H1 (cell line): ENCODE measurements at regions not wholly inside any gene's neighbourhood (a gene's known extent, or its start where the extent isn't known, plus 50 kb on each side); places are given as distances from the start of the nearest gene placed in this dataset.

Source experiments
- CTCF ChIA-PET: fragments of 300-600 bp; sonication (Branson Sonifier 250); formaldehyde crosslinking; loops from one replicate; lab custom pipeline; 2021; ENCODE audit not compliant: partially characterized antibody; lab: Charles Lee
- POLR2A ChIA-PET: fragments of 300-600 bp; sonication (Branson Sonifier 250); formaldehyde crosslinking; loops from one replicate; lab custom pipeline; 2021; ENCODE audit warnings: inconsistent platforms; ENCODE audit not compliant: partially characterized antibody; lab: Charles Lee
- DNase-seq, 2 experiments: peaks; one replicate each; pipeline versions ENCODE4 v3.0.0 to v3.0.0-alpha.2; 2010 to 2022; ENCODE audit warnings: low spot score in 2 of 2, low read depth in 1 of 2, mixed read lengths in 1 of 2
- FAIRE-seq: peaks from 2 replicates; lab custom pipeline; 2011; peaks lifted over from hg19 to GRCh38; lab: Jason Lieb, UNC
- H2AFZ ChIP-seq: 2 replicates; pipeline ENCODE4 v1.8.1; 2012; ENCODE audit warnings: low read length, inconsistent platforms
- H2AK5ac ChIP-seq: 2 replicates; pipeline ENCODE4 v1.6.1; 2013; ENCODE audit warnings: low read depth, low read length
- H2BK120ac ChIP-seq: replicated peaks from 2 replicates; pipeline ENCODE3; 2013; ENCODE audit warnings: low read depth, low read length, inconsistent platforms
- H2BK12ac ChIP-seq: 2 replicates; pipeline ENCODE4 v1.6.1; 2013; ENCODE audit warnings: low read depth, low read length
- H2BK15ac ChIP-seq: 2 replicates; pipeline ENCODE4 v1.6.1; 2013; ENCODE audit warnings: low read length
- H2BK20ac ChIP-seq: 2 replicates; pipeline ENCODE4 v1.6.1; 2013; ENCODE audit warnings: low read length
- H2BK5ac ChIP-seq: 2 replicates; pipeline ENCODE4 v1.6.1; 2013; ENCODE audit warnings: low read depth, low read length
- H3K14ac ChIP-seq: 2 replicates; pipeline ENCODE4 v1.6.1; 2013; ENCODE audit warnings: inconsistent platforms; ENCODE audit not compliant: insufficient read length
- H3K18ac ChIP-seq: 2 replicates; pipeline ENCODE4 v1.6.1; 2013; ENCODE audit warnings: low read length; ENCODE audit errors: extremely low read depth
- H3K23ac ChIP-seq: 2 replicates; pipeline ENCODE4 v1.6.1; 2013; ENCODE audit warnings: inconsistent platforms; ENCODE audit not compliant: insufficient read length
- H3K23me2 ChIP-seq: 2 replicates; pipeline ENCODE4 v1.6.1; 2013; ENCODE audit warnings: low read depth, low read length
- H3K27ac ChIP-seq: 2 replicates; pipeline ENCODE4 v1.6.1; 2011; ENCODE audit warnings: low read depth, low read length, inconsistent platforms
- H3K27me3 ChIP-seq, 4 experiments: replicated peaks in 1 of 4; 1 replicate in 1 of 4; 2 replicates in 3 of 4; pipeline versions ENCODE4 v1.6.1 to v1.8.1; 2011 to 2013; ENCODE audit warnings: low read length in 3 of 4, mild to moderate bottlenecking in 3 of 4, inconsistent platforms in 2 of 4, mixed read lengths in 2 of 4, moderate library complexity in 1 of 4; ENCODE audit not compliant: control insufficient read depth in 3 of 4, insufficient read depth in 3 of 4; ENCODE audit errors: extremely low read depth in 1 of 4
- H3K36me3 ChIP-seq, 4 experiments: 2 replicates each; pipeline versions ENCODE4 v1.6.1 to v1.8.1; 2011 to 2013; ENCODE audit warnings: mild to moderate bottlenecking in 4 of 4, low read length in 3 of 4, moderate library complexity in 2 of 4, control low read depth in 1 of 4, inconsistent platforms in 1 of 4; ENCODE audit not compliant: insufficient read depth in 4 of 4, control insufficient read depth in 2 of 4
- H3K4ac ChIP-seq: replicated peaks from 2 replicates; pipeline ENCODE3; 2013; ENCODE audit warnings: low read length, low read depth, mixed read lengths, inconsistent platforms; ENCODE audit not compliant: insufficient read length
- H3K4me1 ChIP-seq, 4 experiments: replicated peaks in 1 of 4; 1 replicate in 1 of 4; 2 replicates in 3 of 4; pipeline versions ENCODE4 v1.6.1 to v1.8.1; 2011 to 2013; ENCODE audit warnings: low read length in 3 of 4, inconsistent platforms in 2 of 4, mixed read lengths in 1 of 4; ENCODE audit not compliant: insufficient read depth in 4 of 4, control insufficient read depth in 3 of 4
- H3K4me2 ChIP-seq, 2 experiments: 2 replicates each; pipeline versions ENCODE4 v1.6.1 to v1.8.1; 2011 to 2013; ENCODE audit warnings: low read depth in 2 of 2, low read length in 2 of 2, control low read depth in 1 of 2, inconsistent platforms in 1 of 2, mild to moderate bottlenecking in 1 of 2; ENCODE audit not compliant: insufficient read depth in 1 of 2
- H3K4me3 ChIP-seq, 4 experiments: fragments of 200-600, 300-600 bp in 1 of 4; sonication (generic), shearing (Covaris generic), sonication (Bioruptor Twin) in 1 of 4; 2 replicates each; pipeline versions ENCODE4 v1.5.1 to v1.8.1; 2011 to 2016; ENCODE audit warnings: low read length in 4 of 4, low read depth in 3 of 4, control low read depth in 2 of 4, inconsistent platforms in 2 of 4, mild to moderate bottlenecking in 2 of 4, mixed read lengths in 1 of 4, moderate library complexity in 1 of 4; ENCODE audit not compliant: insufficient read depth in 2 of 4; ENCODE audit errors: extremely low read depth in 1 of 4
- H3K56ac ChIP-seq: replicated peaks from 2 replicates; pipeline ENCODE3; 2013; ENCODE audit warnings: low read depth, mild to moderate bottlenecking, mixed read lengths, low read length, inconsistent platforms; ENCODE audit not compliant: insufficient read length
- H3K79me1 ChIP-seq: 2 replicates; pipeline ENCODE4 v1.6.1; 2013; ENCODE audit warnings: low read depth, low read length, control low read depth
- H3K79me2 ChIP-seq, 2 experiments: 2 replicates each; pipeline versions ENCODE4 v1.6.1 to v1.8.1; 2012 to 2013; ENCODE audit warnings: low read length in 2 of 2, mild to moderate bottlenecking in 2 of 2, inconsistent platforms in 1 of 2; ENCODE audit not compliant: insufficient read depth in 2 of 2, control insufficient read depth in 1 of 2
- H3K9ac ChIP-seq, 4 experiments: replicated peaks in 1 of 4; 1 replicate in 1 of 4; 2 replicates in 3 of 4; pipeline versions ENCODE4 v1.6.1 to v1.8.1; 2011 to 2013; ENCODE audit warnings: low read depth in 3 of 4, low read length in 3 of 4, control low read depth in 2 of 4, mild to moderate bottlenecking in 2 of 4, moderate library complexity in 2 of 4, inconsistent platforms in 1 of 4; ENCODE audit errors: extremely low read depth in 1 of 4
- H3K9me3 ChIP-seq, 2 experiments: 2 replicates each; pipeline versions ENCODE4 v1.6.1 to v1.8.1; 2012 to 2013; ENCODE audit warnings: mild to moderate bottlenecking in 2 of 2, moderate library complexity in 2 of 2, control low read depth in 1 of 2, inconsistent platforms in 1 of 2, low read depth in 1 of 2, low read length in 1 of 2, mixed read lengths in 1 of 2; ENCODE audit not compliant: insufficient read depth in 2 of 2
- H4K20me1 ChIP-seq, 2 experiments: replicated peaks in 1 of 2; 2 replicates each; pipeline versions ENCODE3 to v1.8.1; 2011 to 2013; ENCODE audit warnings: inconsistent platforms in 2 of 2, low read length in 2 of 2, mild to moderate bottlenecking in 1 of 2; ENCODE audit not compliant: insufficient read depth in 2 of 2, control insufficient read depth in 1 of 2
- H4K5ac ChIP-seq: 2 replicates; pipeline ENCODE4 v1.6.1; 2013; ENCODE audit warnings: low read length, low read depth, mixed read lengths, inconsistent platforms; ENCODE audit not compliant: insufficient read length
- H4K8ac ChIP-seq: 2 replicates; pipeline ENCODE4 v1.8.0; 2013; ENCODE audit warnings: mild to moderate bottlenecking, moderate library complexity, low read length, inconsistent platforms; ENCODE audit not compliant: insufficient read depth; ENCODE audit errors: extremely low read depth
- H4K91ac ChIP-seq: replicated peaks from 2 replicates; pipeline ENCODE3; 2013; ENCODE audit warnings: low read length, mixed read lengths, inconsistent platforms; ENCODE audit not compliant: insufficient read length
- ATF3 ChIP-seq: IDR thresholded peaks from 2 replicates; pipeline ENCODE4 v1.6.1; 2011; ENCODE audit warnings: low read depth, mild to moderate bottlenecking, low read length; ENCODE audit not compliant: insufficient read depth
- E2F6 ChIP-seq: IDR thresholded peaks from 2 replicates; pipeline ENCODE4 v1.6.1; 2012; ENCODE audit warnings: inconsistent platforms
- KDM5A ChIP-seq: fragments of 200-600 bp; IDR thresholded peaks from 2 replicates; pipeline ENCODE4 v1.7.1; 2012; ENCODE audit warnings: mild to moderate bottlenecking, low read length, inconsistent platforms, mixed read lengths
- TBP ChIP-seq: IDR thresholded peaks from 2 replicates; pipeline ENCODE4 v1.6.1; 2011; ENCODE audit warnings: low read depth, low read length, improper control_type of control experiment
- WGBS, 2 experiments: shearing (Covaris generic) in 1 of 2; methylation state at CpG; one replicate each; pipeline versions ENCODE4 v1.1.6 to v1.1.7; 2013 to 2015; ENCODE audit warnings: low lambda C conversion rate in 2 of 2, mixed read lengths in 2 of 2, inconsistent platforms in 1 of 2, low coverage in 1 of 2, missing lambda C conversion rate in 1 of 2; ENCODE audit not compliant: insufficient replicate concordance in 2 of 2, insufficient coverage in 1 of 2, insufficient read length in 1 of 2; ENCODE audit errors: extremely low coverage in 1 of 2, missing lambda C conversion rate in 1 of 2; 5-methylcytosine and 5-hydroxymethylcytosine counted together

- H3K36me3 ChIP-seq, result no peaks in the 10 kb centered on the region
- FAIRE-seq (no peak), DNase-seq (no peak)
- no peak overlapping the region for H2BK120ac ChIP-seq
- H2BK20ac ChIP-seq, result no peak overlapping the region
- no peak overlapping the region for H4K8ac ChIP-seq
- H3K23me2 ChIP-seq, result no peaks in the 10 kb centered on the region
- H3K4me1 ChIP-seq, result no peaks in the 10 kb centered on the region
- H3K4me3 ChIP-seq, result no peak overlapping the region
- H3K56ac ChIP-seq, result no peak overlapping the region
- H3K4me2 ChIP-seq, result no peak overlapping the region
- no peak overlapping the region for H2BK15ac ChIP-seq
- no peaks in the 10 kb centered on the region for H3K27me3 ChIP-seq
- no peaks in the 10 kb centered on the region for H3K79me1 ChIP-seq
- H4K5ac ChIP-seq, result no peak overlapping the region
- no peaks in the 10 kb centered on the region for H4K20me1 ChIP-seq
- CTCF ChIA-PET, result no interaction called here
- H3K18ac ChIP-seq, result no peak overlapping the region
- no peak overlapping the region for H3K14ac ChIP-seq
- WGBS, 2 experiments, result 93% methylated on average over 3 of the region's 3 CpGs; no CpG with 5 or more reads in 1 of the 2 experiments
- H3K23ac ChIP-seq, result no peak overlapping the region
- H3K9ac ChIP-seq, result no peak overlapping the region
- no peak overlapping the region for H2AFZ ChIP-seq
- no peak overlapping the region for H2AK5ac ChIP-seq
- TF ChIP-seq E2F6, result no peak
- no peak for TF ChIP-seq ATF3
- no peak for TF ChIP-seq TBP
- no peak for TF ChIP-seq KDM5A
- no peaks in the 10 kb centered on the region for H3K79me2 ChIP-seq
- no peak overlapping the region for H3K4ac ChIP-seq
- H3K27ac ChIP-seq, result no peak overlapping the region
- no peak overlapping the region for H2BK12ac ChIP-seq
- no peak overlapping the region for H4K91ac ChIP-seq
- no peaks in the 10 kb centered on the region for H3K9me3 ChIP-seq
- no peak overlapping the region for H2BK5ac ChIP-seq
- POLR2A ChIA-PET, result no interaction called here
Measured at GRCh38 chr11:69584160-69584559, 56.8 kb upstream of the CCND1 start.
